Chondrocyte (in vitro differentiated cells): ENCODE measurements at regions not wholly inside any gene's neighbourhood (a gene's known extent, or its start where the extent isn't known, plus 50 kb on each side); places are given as distances from the start of the nearest gene placed in this dataset.

Source experiments
- DNase-seq: peaks from one replicate; pipeline ENCODE4 v3.0.0; 2021; ENCODE audit warnings: mixed read lengths, low spot score
- H3K27ac Mint-ChIP-seq: one replicate; pipeline ENCODE4 v1.8.0; 2021; ENCODE audit warnings: mild to moderate bottlenecking, moderate library complexity, mixed read lengths; ENCODE audit not compliant: unreplicated experiment
- H3K27me3 Mint-ChIP-seq: 2 replicates; pipeline ENCODE4 v1.8.0; 2021; ENCODE audit warnings: low read depth, mixed read lengths
- H3K36me3 Mint-ChIP-seq: 2 replicates; pipeline ENCODE4 v1.8.0; 2021; ENCODE audit warnings: low read depth, mixed read lengths
- H3K4me1 Mint-ChIP-seq: 2 replicates; pipeline ENCODE4 v1.8.0; 2021; ENCODE audit warnings: low read depth, mild to moderate bottlenecking, mixed read lengths
- H3K4me3 Mint-ChIP-seq: one replicate; pipeline ENCODE4 v1.8.0; 2021; ENCODE audit warnings: mild to moderate bottlenecking, moderate library complexity, mixed read lengths; ENCODE audit not compliant: unreplicated experiment
- H3K9me3 Mint-ChIP-seq: 2 replicates; pipeline ENCODE4 v1.8.0; 2021; ENCODE audit warnings: low read depth, mixed read lengths
- TF ChIP-seq, protein P1 (sequence below): fragments of 200-600 bp; sonication (generic); IDR thresholded peaks from 2 replicates; pipeline ENCODE4 v1.5.0; 2021; ENCODE audit warnings: antibody characterized with exemption, mild to moderate bottlenecking, moderate library complexity

DNA sequence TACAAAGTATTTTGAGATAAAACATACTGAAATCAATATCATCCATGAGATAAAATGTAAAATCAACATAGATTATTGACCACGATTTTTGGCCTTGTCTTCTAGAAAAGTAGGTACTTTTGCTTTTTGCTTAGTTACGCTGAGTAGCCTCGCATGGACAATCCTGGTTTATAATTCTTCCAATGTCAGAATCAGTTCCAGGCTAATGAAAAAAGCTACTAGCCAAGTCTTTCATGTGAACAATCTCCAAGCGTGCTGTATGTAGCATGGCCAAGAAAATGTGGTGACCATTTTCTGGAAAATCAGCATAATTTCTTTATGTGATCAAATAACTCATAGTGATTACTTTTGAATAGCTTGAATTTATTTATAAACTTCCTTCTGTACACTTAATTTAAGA, 145.8 kb downstream of the NTMT2 start:
- Mint-ChIP-seq H3K36me3 (no peaks in the 10 kb centered on the region), H3K4me3 (no peak overlapping the region), H3K27me3 (no peaks in the 10 kb centered on the region), H3K27ac (peak overlapping the region; percentile 43), H3K4me1 (peaks cover 41% of the 10 kb centered on the region), H3K9me3 (peaks cover 3% of the 10 kb centered on the region)
- DNase-seq = no peak
- TF ChIP-seq, protein P1, sequence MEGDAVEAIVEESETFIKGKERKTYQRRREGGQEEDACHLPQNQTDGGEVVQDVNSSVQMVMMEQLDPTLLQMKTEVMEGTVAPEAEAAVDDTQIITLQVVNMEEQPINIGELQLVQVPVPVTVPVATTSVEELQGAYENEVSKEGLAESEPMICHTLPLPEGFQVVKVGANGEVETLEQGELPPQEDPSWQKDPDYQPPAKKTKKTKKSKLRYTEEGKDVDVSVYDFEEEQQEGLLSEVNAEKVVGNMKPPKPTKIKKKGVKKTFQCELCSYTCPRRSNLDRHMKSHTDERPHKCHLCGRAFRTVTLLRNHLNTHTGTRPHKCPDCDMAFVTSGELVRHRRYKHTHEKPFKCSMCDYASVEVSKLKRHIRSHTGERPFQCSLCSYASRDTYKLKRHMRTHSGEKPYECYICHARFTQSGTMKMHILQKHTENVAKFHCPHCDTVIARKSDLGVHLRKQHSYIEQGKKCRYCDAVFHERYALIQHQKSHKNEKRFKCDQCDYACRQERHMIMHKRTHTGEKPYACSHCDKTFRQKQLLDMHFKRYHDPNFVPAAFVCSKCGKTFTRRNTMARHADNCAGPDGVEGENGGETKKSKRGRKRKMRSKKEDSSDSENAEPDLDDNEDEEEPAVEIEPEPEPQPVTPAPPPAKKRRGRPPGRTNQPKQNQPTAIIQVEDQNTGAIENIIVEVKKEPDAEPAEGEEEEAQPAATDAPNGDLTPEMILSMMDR = no peak

DNA sequence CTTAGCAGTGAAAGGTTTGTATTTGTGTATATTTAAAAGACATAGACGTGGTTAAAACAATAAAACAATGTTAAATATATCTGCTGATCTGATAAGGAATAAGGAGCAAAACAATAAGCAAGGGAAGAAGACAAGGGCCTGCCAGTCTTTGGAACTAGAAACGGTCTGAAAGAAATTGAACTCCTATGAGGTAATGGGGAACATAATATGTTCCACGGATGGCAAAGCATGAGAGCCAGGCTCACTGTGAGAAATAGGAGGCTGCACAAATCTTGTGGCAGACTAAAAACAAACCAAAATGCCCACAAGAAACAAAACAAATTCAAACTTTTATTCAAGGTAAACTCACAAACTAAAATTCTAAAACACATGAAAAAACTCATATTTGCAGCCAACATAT, 150.5 kb downstream of the NTMT2 start:
- peaks cover 26% of the 10 kb centered on the region for H3K4me1 Mint-ChIP-seq
- H3K27me3 Mint-ChIP-seq = no peaks in the 10 kb centered on the region
- DNase-seq = no peak
- H3K9me3 Mint-ChIP-seq = peaks cover 10% of the 10 kb centered on the region
- H3K4me3 Mint-ChIP-seq = no peak overlapping the region
- no peaks in the 10 kb centered on the region for H3K36me3 Mint-ChIP-seq
- TF ChIP-seq, protein P1 = no peak
- H3K27ac Mint-ChIP-seq = no peak overlapping the region

DNA sequence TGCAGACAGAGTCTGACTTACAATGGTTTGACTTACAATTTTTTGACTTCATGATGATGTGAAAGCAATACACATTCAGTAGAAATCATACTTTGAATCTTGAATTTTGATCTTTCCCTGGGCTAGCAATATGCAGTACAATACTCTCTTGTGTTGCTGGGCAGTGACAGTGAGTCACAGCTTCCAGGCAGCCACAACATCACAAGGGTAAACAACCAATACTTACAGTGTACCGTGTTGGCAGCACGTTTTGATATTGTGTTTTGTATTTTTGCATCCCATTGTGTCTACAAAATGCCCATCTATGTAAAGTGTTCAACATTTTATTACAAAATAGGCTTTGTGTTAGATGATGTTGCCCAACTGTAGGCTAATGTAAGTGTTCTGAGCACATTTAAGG, 150.9 kb downstream of the NTMT2 start:
- Mint-ChIP-seq H3K27ac (no peak overlapping the region), H3K4me1 (peaks cover 21% of the 10 kb centered on the region)
- no peak for DNase-seq

DNA sequence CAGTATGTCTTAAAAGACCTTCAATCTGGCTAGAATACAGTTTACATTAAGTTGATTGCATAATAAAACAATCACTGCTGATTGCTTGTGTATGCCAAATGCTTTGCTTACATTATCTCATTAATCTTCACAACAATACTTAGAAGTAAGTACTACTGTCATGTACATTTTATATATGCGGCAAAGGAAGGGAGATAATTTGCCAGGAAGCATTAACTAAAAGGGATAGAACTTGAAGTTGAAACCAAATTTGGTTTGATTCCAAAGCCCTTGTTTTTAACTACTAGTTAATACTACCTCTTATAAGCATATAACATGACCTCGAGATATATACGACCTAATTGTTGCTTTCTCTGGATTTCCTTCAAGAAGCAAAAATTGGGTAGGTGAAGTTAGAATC, 155.8 kb downstream of the NTMT2 start:
- TF ChIP-seq, protein P1 = no peak
- peaks cover 10% of the 10 kb centered on the region for H3K9me3 Mint-ChIP-seq
- DNase-seq = no peak
- H3K36me3 Mint-ChIP-seq = no peaks in the 10 kb centered on the region
- peaks cover 24% of the 10 kb centered on the region for H3K4me1 Mint-ChIP-seq
- H3K27me3 Mint-ChIP-seq = no peaks in the 10 kb centered on the region
- H3K4me3 Mint-ChIP-seq = no peak overlapping the region
- H3K27ac Mint-ChIP-seq = no peak overlapping the region

More for the DNA sequence above, 150.9 kb downstream of the NTMT2 start:
- Mint-ChIP-seq H3K9me3 (peaks cover 10% of the 10 kb centered on the region), H3K27me3 (no peaks in the 10 kb centered on the region), H3K4me3 (no peak overlapping the region), H3K36me3 (no peaks in the 10 kb centered on the region)
- TF ChIP-seq, protein P1 = no peak

DNA sequence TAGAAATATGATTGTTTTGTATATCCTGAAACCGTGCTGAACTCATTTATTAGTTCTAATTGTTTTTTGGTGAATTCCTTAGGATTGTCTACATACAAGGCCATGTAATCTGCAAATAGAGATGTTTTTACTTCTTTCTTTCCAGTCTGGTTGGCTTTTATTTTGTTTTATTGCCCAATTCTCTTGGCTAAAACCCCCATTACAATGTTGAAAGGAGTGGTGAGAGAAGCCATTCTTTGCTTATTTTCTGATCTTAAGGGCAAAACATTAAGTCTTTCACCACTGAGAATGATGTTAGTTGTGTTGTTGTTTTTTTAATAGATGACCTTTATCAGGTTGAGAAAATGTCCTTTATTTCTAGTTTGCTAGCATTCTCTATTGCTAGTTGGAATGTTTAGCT, 157.3 kb downstream of the NTMT2 start:
- TF ChIP-seq, protein P1 = no peak
- Mint-ChIP-seq H3K27me3 (no peaks in the 10 kb centered on the region), H3K27ac (no peak overlapping the region), H3K36me3 (no peaks in the 10 kb centered on the region), H3K4me3 (no peak overlapping the region), H3K4me1 (peaks cover 35% of the 10 kb centered on the region), H3K9me3 (peaks cover 3% of the 10 kb centered on the region)
- no peak for DNase-seq
